Upper lobe of right lung (tissue), 1 donor: ENCODE measurements at regions not wholly inside any gene's neighbourhood (a gene's known extent, or its start where the extent isn't known, plus 50 kb on each side); places are given as distances from the start of the nearest gene placed in this dataset.

Experiments
- ATAC-seq: fragments of 200-7000 bp; cut with Tn5 transposase; one replicate; pipeline ENCODE4 v1.9.1; 2020; ENCODE audit warnings: mild to moderate bottlenecking, moderate library complexity
- DNase-seq: peaks from one replicate; pipeline ENCODE4 v3.0.0-alpha.2; 2020
- H3K27ac ChIP-seq: fragments of 200-600 bp; one replicate; pipeline ENCODE4 v1.8.0; 2022
- H3K27me3 ChIP-seq: fragments of 200-600 bp; one replicate; pipeline ENCODE4 v1.8.0; 2022; ENCODE audit warnings: mild to moderate bottlenecking
- H3K36me3 ChIP-seq: fragments of 200-600 bp; one replicate; pipeline ENCODE4 v1.8.0; 2022
- H3K4me1 ChIP-seq: fragments of 200-600 bp; one replicate; pipeline ENCODE4 v1.8.0; 2022
- H3K4me3 ChIP-seq: fragments of 200-600 bp; one replicate; pipeline ENCODE4 v1.8.0; 2022; ENCODE audit warnings: mild to moderate bottlenecking
- H3K9me3 ChIP-seq: fragments of 200-600 bp; one replicate; pipeline ENCODE4 v1.8.0; 2022
- CTCF ChIP-seq: fragments of 200-600 bp; IDR thresholded peaks from one replicate; pipeline ENCODE4 v1.8.0; 2022; ENCODE audit warnings: antibody characterized with exemption
- intact Hi-C: fragments of 100-400 bp; cut with DNase I; formaldehyde crosslinking; loops from one replicate; pipeline ENCODE4 v1.11.0; 2022
- donor health status: DM: no; HTN: yes; CAD: no; lungs with severe emphysema.

- Histone ChIP-seq H3K27me3 (no peaks in the 10 kb centered on the region), H3K4me3 (no peak overlapping the region), H3K27ac (no peak overlapping the region), H3K36me3 (no peaks in the 10 kb centered on the region), H3K4me1 (no peaks in the 10 kb centered on the region), H3K9me3 (no peaks in the 10 kb centered on the region)
- DNase-seq (no peak), ATAC-seq (no peak)
- intact Hi-C loops, result no loop called here
- TF ChIP-seq CTCF, result no peak
Measured at GRCh38 chr5:40334242-40334635, 345.5 kb upstream of the PTGER4 start.

DNA sequence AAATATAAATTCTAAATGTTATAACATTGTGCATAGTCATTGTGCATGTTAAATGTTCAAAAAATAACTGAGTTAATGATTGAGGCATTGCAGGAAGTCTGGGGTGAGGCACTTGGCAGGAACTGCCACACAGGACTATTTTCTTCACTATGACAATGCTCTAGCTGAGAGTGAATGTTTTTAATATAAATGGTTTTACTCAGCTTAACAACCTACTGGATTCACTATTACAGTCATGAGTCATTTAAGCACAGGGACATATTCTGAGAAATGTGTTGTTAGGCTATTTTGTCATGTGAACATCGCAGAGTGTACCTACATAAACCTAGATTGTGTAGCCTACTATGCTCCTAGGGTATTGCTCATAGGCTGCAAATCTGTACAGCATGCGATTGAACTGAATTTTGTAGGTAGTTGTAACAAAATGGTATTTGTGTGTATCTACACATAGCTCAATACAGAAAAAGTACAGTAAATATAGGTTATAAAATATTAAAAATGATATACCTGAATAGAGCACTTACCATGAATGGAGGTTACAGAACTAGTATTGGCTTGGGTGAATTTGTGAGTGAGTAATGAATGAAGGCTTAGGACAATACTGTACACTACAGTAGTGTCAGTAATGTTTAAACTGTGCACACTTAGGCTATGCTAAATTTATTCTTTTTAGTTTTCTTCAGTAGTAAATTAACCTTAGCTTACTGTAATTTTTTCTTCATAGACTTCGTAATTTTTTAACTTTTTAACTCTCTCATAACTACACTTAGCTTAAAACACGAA is 346.1 kb upstream of the PTGER4 start:
- intact Hi-C loops, result no loop called here

DNA sequence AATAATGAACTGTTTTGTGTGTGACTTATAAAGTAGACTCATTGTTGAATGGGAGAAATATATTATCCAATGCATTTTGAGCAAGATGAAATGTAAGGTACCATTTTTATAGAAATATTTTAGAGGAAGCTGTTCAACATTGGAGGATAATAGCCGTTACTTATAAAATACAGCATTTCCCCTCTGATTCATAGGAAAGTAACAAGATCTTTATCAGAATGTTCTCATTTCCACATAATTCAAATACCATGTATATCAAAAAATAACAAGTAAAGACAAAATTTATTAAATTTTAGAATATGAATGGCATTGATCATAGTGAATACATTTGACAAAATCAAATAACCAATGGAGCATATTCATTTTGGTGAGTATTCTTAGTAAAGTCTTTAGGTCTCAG is 346.7 kb upstream of the PTGER4 start:
- ATAC-seq (no peak), DNase-seq (no peak)
- H3K4me3 ChIP-seq, result no peak overlapping the region
- no peak overlapping the region for H3K27ac ChIP-seq
- no peaks in the 10 kb centered on the region for H3K36me3 ChIP-seq
- H3K27me3 ChIP-seq, result no peaks in the 10 kb centered on the region
- no peaks in the 10 kb centered on the region for H3K9me3 ChIP-seq
- no peak for TF ChIP-seq CTCF
- intact Hi-C loops, result no loop called here
- no peaks in the 10 kb centered on the region for H3K4me1 ChIP-seq

More for the DNA sequence above, 346.1 kb upstream of the PTGER4 start:
- Histone ChIP-seq H3K4me1 (no peaks in the 10 kb centered on the region), H3K4me3 (no peak overlapping the region), H3K27me3 (no peaks in the 10 kb centered on the region), H3K36me3 (no peaks in the 10 kb centered on the region), H3K27ac (peak overlapping the region; percentile 0), H3K9me3 (no peaks in the 10 kb centered on the region)
- no peak for TF ChIP-seq CTCF
- ATAC-seq (no peak), DNase-seq (no peak)

DNA sequence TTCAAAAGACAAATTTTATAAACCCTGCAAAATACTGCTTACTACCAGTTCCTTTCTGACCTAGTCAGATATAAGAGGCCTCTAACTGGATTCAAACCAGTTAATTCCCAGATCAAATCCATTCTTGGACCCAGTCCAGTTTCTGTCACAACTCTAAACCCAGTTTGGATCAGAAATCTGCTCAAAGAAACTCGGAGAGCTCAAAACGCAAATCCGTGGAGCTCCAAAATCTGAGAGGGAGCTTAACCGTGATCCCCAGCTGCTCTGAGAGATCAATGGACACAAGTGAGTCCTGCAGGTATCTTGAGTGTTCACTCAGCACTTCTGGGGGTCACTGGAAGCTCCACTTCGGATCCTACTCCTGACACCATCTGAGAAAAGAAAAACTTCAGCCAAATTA is 348.1 kb upstream of the PTGER4 start:
- TF ChIP-seq CTCF, result no peak
- ATAC-seq, result no peak
- no peak for DNase-seq
- Histone ChIP-seq H3K27ac (no peak overlapping the region), H3K36me3 (no peaks in the 10 kb centered on the region), H3K4me3 (no peak overlapping the region), H3K9me3 (no peaks in the 10 kb centered on the region), H3K27me3 (no peaks in the 10 kb centered on the region), H3K4me1 (no peaks in the 10 kb centered on the region)
- intact Hi-C loops, result no loop called here

- no peak for TF ChIP-seq CTCF
- no peak for ATAC-seq
- intact Hi-C loops, result no loop called here
Measured at GRCh38 chr5:40321514-40321913, 358.2 kb upstream of the PTGER4 start.

GRCh38 chr5:40318395-40318794 is 361.3 kb upstream of the PTGER4 start:
- TF ChIP-seq CTCF, result no peak
- ATAC-seq (no peak), DNase-seq (no peak)
- H3K4me3 ChIP-seq, result no peak overlapping the region
- no peak overlapping the region for H3K27ac ChIP-seq
- H3K36me3 ChIP-seq, result no peaks in the 10 kb centered on the region
- no peaks in the 10 kb centered on the region for H3K4me1 ChIP-seq
- no peaks in the 10 kb centered on the region for H3K27me3 ChIP-seq
- intact Hi-C loops, result no loop called here
- no peaks in the 10 kb centered on the region for H3K9me3 ChIP-seq

More at GRCh38 chr5:40321514-40321913, 358.2 kb upstream of the PTGER4 start:
- Histone ChIP-seq H3K4me3 (no peak overlapping the region), H3K27me3 (no peaks in the 10 kb centered on the region), H3K27ac (no peak overlapping the region), H3K9me3 (no peaks in the 10 kb centered on the region), H3K4me1 (no peaks in the 10 kb centered on the region), H3K36me3 (no peaks in the 10 kb centered on the region)
- no peak for DNase-seq
